ENCODE measurements at regions not wholly inside any gene's neighbourhood (a gene's known extent, or its start where the extent isn't known, plus 50 kb on each side); places are given as distances from the start of the nearest gene placed in this dataset.

DNA sequence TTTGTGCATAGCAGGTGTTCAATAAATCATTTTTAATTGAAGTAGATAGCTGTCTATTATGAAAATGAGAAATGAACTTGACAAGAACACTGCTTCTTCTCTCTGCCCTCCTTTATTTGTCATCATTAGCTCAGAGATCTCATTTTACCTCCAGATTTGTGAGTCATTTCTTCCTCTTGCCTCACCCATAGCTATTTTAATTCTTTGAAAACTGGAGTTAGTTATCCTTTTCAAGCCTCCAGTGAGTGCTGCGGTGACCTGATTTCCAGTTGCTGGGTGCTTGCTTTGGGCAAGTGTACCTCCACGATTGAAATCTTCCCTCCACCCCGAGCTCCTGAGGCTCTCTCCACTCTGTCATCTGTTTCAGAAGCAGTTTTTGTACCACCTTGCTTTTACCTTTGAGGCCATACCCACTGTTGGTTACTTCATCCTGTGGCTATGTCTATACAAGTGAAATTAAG, 114.6 kb downstream of the NFKBIZ start:
- H3K36me3 Mint-ChIP-seq (ENCODE audit: unreplicated experiment), result no peaks in the 10 kb centered on the region
- peaks cover 2% of the 10 kb centered on the region for H3K9me3 Mint-ChIP-seq (ENCODE audit: unreplicated experiment)
- H3K27me3 Mint-ChIP-seq (ENCODE audit: unreplicated experiment), result no peaks in the 10 kb centered on the region
- no peak overlapping the region for H3K27ac Mint-ChIP-seq (ENCODE audit: unreplicated experiment)
- TF ChIP-seq, protein P1, sequence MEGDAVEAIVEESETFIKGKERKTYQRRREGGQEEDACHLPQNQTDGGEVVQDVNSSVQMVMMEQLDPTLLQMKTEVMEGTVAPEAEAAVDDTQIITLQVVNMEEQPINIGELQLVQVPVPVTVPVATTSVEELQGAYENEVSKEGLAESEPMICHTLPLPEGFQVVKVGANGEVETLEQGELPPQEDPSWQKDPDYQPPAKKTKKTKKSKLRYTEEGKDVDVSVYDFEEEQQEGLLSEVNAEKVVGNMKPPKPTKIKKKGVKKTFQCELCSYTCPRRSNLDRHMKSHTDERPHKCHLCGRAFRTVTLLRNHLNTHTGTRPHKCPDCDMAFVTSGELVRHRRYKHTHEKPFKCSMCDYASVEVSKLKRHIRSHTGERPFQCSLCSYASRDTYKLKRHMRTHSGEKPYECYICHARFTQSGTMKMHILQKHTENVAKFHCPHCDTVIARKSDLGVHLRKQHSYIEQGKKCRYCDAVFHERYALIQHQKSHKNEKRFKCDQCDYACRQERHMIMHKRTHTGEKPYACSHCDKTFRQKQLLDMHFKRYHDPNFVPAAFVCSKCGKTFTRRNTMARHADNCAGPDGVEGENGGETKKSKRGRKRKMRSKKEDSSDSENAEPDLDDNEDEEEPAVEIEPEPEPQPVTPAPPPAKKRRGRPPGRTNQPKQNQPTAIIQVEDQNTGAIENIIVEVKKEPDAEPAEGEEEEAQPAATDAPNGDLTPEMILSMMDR (IDR thresholded peaks at IDR 0.05; ENCODE audit: partially characterized antibody, unreplicated experiment), result no peak
- H3K4me1 Mint-ChIP-seq (ENCODE audit: low read depth, unreplicated experiment), result no peaks in the 10 kb centered on the region
- no peak for DNase-seq
- no peak overlapping the region for H3K4me3 Mint-ChIP-seq (ENCODE audit: unreplicated experiment)

GRCh38 chr3:101964861-101965260, 115.5 kb downstream of the NFKBIZ start:
- Mint-ChIP-seq H3K27me3 (ENCODE audit: unreplicated experiment) (no peaks in the 10 kb centered on the region), H3K9me3 (ENCODE audit: unreplicated experiment) (peaks cover 2% of the 10 kb centered on the region), H3K36me3 (ENCODE audit: unreplicated experiment) (no peaks in the 10 kb centered on the region), H3K27ac (ENCODE audit: unreplicated experiment) (no peak overlapping the region), H3K4me3 (ENCODE audit: unreplicated experiment) (no peak overlapping the region), H3K4me1 (ENCODE audit: low read depth, unreplicated experiment) (no peaks in the 10 kb centered on the region)
- DNase-seq, result no peak
- TF ChIP-seq, protein P1 (IDR thresholded peaks at IDR 0.05; ENCODE audit: partially characterized antibody, unreplicated experiment), result no peak

GRCh38 chr3:101966226-101966625, 116.9 kb downstream of the NFKBIZ start:
- no peak overlapping the region for H3K27ac Mint-ChIP-seq (ENCODE audit: unreplicated experiment)
- no peaks in the 10 kb centered on the region for H3K4me1 Mint-ChIP-seq (ENCODE audit: low read depth, unreplicated experiment)
- no peak for DNase-seq
- no peak overlapping the region for H3K4me3 Mint-ChIP-seq (ENCODE audit: unreplicated experiment)
- no peaks in the 10 kb centered on the region for H3K36me3 Mint-ChIP-seq (ENCODE audit: unreplicated experiment)
- H3K27me3 Mint-ChIP-seq (ENCODE audit: unreplicated experiment), result no peaks in the 10 kb centered on the region
- TF ChIP-seq, protein P1 (IDR thresholded peaks at IDR 0.05; ENCODE audit: partially characterized antibody, unreplicated experiment), result no peak
- peaks cover 2% of the 10 kb centered on the region for H3K9me3 Mint-ChIP-seq (ENCODE audit: unreplicated experiment)

DNA sequence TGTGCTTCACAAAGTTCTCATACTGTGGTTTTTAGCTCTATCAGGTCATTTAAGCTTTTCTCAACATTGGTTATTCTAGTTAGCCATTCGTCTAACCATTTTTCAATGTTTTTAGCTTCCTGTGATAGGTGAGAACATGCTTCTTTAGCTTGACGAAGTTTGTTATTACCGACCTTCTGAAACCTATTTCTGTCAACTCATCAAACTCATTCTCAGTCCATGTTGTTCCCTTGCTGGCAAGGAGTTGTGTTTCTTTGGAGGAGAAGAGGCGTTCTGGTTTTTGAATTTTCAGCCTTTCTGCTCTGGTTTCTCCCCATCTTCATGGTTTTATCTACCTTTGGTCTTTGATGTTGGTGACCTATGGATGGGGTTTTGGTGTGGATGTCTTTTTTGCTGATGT, 120.9 kb downstream of the NFKBIZ start:
- TF ChIP-seq, protein P1 (IDR thresholded peaks at IDR 0.05; ENCODE audit: partially characterized antibody, unreplicated experiment), result no peak
- Mint-ChIP-seq H3K9me3 (ENCODE audit: unreplicated experiment) (peaks cover 2% of the 10 kb centered on the region), H3K36me3 (ENCODE audit: unreplicated experiment) (no peaks in the 10 kb centered on the region), H3K27ac (ENCODE audit: unreplicated experiment) (no peak overlapping the region), H3K4me3 (ENCODE audit: unreplicated experiment) (no peak overlapping the region), H3K27me3 (ENCODE audit: unreplicated experiment) (no peaks in the 10 kb centered on the region), H3K4me1 (ENCODE audit: low read depth, unreplicated experiment) (no peaks in the 10 kb centered on the region)
- no peak for DNase-seq

DNA sequence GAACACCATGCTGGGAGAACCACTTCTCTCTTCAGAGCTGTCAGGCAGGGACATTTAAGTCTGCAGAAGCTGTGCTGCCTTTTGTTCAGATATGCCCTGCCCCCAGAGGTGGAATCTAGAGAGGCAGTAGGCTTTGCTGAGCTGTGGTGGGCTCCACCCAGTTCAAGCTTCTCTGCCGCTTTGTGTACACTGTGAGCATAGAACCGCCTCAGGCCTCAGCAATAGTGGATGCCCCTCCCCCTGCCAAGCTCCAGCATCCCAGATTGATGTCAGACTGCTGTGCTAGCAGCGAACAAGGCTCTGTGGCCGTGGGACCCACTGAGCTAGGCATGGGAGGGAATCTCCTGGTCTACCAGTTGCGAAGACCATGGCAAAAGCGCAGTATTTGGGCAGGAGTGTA, 121.6 kb downstream of the NFKBIZ start:
- H3K36me3 Mint-ChIP-seq (ENCODE audit: unreplicated experiment), result no peaks in the 10 kb centered on the region
- TF ChIP-seq, protein P1 (IDR thresholded peaks at IDR 0.05; ENCODE audit: partially characterized antibody, unreplicated experiment), result no peak
- H3K27ac Mint-ChIP-seq (ENCODE audit: unreplicated experiment), result no peak overlapping the region
- no peak overlapping the region for H3K4me3 Mint-ChIP-seq (ENCODE audit: unreplicated experiment)
- no peaks in the 10 kb centered on the region for H3K4me1 Mint-ChIP-seq (ENCODE audit: low read depth, unreplicated experiment)
- H3K9me3 Mint-ChIP-seq (ENCODE audit: unreplicated experiment), result peaks cover 2% of the 10 kb centered on the region
- H3K27me3 Mint-ChIP-seq (ENCODE audit: unreplicated experiment), result no peaks in the 10 kb centered on the region
- peak; percentile 14 for DNase-seq
